HG02798 (cell line): ENCODE measurements at regions not wholly inside any gene's neighbourhood (a gene's known extent, or its start where the extent isn't known, plus 50 kb on each side); places are given as distances from the start of the nearest gene placed in this dataset.
"Not testable (repeated sequence)": the region's sequence is repeated elsewhere in the genome, so short reads cannot be mapped to it uniquely, and the experiment has no call there.

Experiments
- ATAC-seq: cut with Tn5 transposase; IDR thresholded peaks from one replicate; pipeline ENCODE4 v1.9.1; 2021; ENCODE audit warnings: mild to moderate bottlenecking; ENCODE audit not compliant: unreplicated experiment, poor library complexity

DNA sequence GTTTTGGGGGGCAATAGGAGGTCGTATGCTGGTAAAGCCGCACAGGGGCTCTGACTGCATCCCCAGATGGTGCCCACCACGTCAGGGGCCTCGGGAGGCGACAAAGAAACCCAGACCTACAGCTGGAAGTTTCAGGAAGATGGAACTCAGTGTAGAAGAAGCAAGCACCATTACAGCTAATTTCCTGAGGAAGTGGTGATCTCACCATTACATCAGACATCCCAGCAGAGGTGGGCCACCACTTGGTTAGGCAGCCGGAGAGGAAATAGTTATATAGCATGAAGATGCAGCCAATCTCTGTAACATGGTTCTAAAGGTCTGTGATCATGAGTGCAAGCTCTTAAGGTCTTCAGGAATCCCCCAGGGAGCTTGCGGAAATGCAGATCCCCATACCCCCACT is 127.3 kb upstream of the PCBD1 start:
- ATAC-seq: no peak

DNA sequence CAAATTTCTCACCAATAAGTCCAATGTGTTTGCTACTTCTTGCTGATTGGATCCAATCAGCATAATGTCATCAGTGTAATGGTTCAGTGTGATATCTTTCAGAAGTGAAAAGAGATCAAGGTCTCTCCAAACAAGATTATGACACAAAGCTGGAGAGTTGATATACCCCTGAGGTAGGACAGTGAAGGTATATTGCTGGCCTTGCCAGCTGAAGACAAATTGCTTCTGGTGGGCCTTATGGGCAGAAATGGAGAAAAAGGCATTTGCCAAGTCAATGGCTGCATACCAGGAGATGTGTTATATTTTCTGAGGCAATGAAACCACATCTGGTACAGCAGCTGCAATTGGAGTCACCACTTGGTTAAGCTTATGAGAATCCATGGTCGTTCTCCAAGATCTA is 131.7 kb upstream of the PCBD1 start:
- ATAC-seq: not testable (repeated sequence)

DNA sequence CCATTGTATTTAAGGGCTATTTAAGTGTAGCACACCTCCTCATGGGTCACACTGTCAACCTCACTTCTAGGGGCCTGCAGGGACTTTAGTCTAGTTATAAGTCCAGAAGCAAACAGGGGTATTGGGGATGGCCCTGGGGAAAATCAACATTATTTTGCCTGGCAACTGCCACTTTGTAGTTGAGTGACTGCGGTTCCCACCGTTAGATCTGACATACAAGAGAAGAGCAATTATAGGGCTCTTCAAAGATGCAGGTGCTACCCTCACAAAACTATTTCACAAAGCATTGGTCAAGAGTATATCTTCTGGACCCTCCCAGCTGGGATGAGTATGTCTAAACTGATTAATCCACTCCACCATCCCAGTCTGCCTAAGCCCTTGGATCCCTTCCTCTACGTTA is 133.0 kb upstream of the PCBD1 start:
- ATAC-seq: no peak

DNA sequence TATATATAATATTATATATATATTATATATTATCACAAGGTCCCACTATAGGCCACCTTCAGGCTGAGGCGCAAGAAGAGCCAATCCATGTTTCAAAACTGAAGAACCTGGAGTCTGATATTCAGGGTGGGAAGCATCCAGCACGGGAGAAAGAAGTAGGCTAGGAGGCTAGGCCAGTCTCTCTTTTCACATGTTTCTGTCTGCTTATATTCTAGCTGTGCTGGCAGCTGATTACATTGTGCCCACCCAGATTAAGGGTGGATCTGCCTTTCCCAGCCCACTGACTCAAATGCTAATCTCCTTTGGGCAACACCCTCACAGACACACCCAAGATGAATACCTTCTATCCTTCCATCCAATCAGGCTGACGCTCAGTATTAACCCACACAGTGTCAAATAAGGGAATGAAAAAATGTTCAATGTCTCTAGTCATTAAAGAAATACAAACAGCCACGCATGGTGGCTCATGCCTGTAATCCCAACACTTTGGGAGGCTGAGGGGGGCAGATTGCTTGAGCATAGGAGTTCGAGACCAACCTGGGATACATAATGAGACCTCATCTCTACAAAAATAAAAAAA is 135.4 kb upstream of the PCBD1 start:
- no peak for ATAC-seq

DNA sequence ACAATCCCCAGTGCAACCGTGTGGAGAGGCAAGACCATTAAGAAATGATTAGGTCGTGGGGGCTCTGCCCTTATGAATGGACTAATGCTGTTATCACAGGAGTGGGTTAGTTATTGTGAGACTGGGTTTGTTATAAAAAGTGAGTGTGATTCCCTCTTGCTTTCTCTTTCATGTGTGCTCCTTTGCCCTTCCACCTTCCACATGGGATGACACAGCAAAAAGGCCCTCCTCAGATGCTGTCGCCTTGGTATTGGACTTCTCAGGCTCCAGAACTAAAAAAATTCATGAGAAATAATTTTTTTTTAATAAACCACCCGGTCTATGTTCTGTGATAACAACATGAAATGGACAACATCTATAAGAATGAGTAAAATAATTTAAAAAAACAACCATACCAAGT is 136.1 kb upstream of the PCBD1 start:
- no peak for ATAC-seq

DNA sequence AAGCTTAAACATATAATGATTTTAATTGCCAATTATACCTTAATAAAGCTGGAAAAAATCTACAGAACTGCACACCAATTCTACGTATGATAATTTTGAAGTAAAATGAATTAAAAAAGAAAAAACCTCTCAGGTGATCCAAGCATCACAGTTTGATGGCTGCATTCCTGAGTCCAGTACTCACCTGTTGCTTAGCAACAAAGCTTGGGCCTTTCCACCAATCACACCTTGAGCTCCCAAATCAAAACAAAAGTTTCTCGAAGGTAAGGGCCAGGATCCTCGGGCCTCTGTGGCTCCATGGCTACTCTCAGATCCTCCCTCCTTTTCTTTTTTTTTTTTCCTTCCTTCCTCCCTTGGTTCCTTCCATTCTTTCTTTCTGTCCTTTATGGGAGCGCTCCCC is 137.2 kb upstream of the PCBD1 start:
- no peak for ATAC-seq

DNA sequence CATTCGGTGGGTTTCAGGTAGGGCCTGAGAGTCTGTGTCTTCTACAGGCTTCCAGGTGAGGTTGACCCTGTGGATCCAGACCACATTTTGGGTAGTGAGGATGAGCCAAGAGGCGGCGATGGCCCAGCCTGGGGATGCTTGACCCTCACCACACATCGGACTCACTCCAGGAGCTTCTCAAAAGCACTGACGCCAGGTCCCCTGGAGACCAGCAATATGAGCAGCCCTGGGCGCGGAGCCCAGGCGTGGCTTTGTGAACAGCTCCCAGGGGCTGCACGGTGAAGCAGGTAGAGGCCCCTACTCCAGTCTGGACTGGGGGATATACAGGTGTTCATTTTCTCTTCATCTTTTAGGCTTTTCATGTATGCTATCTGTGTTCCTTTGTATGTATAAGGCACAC is 139.7 kb upstream of the PCBD1 start:
- no peak for ATAC-seq

DNA sequence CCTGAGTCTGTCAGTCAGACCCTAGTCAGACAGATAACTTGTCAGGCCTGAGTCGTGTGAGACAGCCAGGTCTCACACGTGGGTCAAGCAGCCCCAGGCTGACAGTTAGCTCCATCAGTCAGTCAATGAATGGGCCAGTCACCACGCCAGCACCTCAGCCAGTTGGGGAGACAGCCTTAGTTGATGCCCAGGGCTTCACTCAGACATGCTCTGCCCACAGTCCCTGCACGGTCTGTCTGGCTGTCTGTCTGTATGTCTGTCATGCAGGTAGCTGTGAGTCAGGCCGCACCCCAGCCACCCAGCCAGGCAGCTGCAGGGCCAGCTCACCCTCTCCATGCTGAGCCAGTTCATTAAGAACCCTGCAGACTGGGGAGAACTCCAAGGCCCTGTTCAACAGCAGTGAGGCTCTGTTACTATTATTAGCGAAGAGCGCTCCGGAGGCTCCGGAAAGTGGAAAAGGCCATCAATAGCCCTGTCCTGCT is 141.1 kb upstream of the PCBD1 start:
- no peak for ATAC-seq

DNA sequence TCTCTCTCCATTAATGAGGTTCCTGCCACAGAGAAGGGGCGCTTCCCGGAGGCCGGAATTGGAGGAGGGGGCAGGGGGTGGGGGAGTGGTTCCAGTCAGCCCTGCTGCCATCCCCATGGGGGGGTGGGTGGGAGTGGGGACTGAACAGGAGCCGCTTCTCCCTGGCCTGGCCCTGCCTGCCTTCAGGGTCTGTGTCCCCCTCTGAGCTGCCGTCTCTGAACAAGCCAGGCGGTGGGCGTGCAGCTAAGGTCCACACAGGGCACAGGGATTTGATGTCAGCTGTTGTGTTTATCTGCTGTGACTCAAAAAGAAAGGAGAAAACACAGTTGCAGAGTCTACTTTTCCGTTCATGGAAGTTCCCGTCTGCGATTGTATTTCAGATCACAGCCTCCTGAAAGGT is 141.5 kb upstream of the PCBD1 start:
- no peak for ATAC-seq

DNA sequence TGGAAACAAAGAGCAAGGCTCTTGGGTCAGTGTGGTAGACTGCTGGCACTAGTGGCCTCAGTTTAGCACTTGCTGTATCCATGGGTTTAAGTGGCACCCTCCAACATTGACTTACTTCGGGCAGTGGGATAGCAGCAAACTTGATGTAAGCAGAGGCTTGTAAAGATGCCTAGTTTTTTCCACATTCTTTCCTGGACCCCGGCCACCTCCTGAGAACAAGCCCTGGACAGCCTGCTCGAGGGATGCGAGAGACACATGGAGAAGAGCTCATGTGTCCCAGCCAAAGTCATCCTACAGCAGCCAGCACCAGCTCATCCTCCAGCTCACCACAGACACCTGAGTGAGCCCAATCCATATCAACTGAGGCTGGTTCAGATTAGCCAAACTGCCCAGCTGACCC is 142.7 kb upstream of the PCBD1 start:
- ATAC-seq: no peak

DNA sequence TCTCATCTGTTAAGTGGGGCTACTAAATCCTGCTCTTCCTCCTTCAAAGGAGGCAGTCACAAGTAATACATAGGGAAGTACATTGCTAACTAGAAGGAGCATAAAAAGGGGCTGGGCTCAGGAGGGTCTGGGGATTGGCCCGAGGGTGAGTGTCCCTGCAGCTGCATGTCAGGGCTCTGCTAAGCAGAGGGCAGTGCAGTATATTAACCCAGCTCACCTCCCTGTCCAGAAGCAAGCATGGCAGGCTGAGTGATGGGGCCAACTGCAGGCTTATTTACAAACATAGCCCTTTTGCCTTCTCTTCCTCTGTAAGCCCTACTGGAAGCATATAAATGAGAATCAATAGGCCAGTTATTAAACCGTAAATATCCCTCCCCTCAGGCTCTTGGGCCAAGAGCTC is 143.2 kb upstream of the PCBD1 start:
- no peak for ATAC-seq

DNA sequence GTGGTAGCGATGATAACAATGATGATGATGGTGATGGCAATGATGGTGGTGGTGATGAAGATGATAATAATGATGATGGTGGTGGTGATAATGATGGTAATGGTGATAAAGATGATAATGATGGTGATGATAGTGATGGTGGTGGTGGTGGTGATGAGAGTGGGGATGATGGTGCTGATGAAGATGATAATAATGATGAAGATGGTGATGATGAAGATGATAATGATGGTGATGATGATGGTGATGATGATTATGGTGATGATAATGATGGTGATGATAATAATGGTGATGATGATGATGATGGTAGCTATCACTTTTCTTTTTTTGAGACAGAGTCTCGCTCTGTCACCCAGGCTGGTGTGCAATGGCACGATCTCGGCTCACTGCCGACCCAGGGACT is 144.5 kb upstream of the PCBD1 start:
- no peak for ATAC-seq

DNA sequence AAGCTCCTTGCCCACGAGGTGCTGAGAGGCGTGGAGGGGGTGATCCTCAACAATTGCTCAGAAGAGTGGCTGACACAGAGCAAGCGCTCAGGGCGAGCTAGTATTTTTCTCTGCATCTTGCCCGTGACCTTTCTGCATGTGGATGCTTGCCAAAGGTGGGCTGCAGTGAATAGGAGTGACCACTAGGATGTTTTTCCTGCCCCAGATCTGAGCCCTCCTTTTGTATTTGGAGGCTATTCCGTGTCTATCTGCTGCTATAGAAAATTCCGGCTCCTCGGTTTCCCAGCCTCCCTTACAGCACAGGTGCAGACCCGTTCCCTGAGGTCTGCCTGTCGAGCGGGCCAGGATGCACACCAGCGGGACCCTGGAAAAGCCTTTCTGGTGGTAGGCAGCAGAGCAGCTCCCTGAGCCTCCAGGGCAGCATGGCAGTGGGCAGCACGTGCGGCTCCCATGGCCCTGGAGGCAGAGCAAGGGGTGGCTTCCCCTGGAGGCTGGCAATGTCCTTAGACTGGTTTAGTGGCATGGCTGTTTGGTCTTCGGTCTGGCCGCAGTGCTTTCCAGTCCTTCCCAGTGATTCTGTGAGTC is 145.1 kb upstream of the PCBD1 start:
- no peak for ATAC-seq

DNA sequence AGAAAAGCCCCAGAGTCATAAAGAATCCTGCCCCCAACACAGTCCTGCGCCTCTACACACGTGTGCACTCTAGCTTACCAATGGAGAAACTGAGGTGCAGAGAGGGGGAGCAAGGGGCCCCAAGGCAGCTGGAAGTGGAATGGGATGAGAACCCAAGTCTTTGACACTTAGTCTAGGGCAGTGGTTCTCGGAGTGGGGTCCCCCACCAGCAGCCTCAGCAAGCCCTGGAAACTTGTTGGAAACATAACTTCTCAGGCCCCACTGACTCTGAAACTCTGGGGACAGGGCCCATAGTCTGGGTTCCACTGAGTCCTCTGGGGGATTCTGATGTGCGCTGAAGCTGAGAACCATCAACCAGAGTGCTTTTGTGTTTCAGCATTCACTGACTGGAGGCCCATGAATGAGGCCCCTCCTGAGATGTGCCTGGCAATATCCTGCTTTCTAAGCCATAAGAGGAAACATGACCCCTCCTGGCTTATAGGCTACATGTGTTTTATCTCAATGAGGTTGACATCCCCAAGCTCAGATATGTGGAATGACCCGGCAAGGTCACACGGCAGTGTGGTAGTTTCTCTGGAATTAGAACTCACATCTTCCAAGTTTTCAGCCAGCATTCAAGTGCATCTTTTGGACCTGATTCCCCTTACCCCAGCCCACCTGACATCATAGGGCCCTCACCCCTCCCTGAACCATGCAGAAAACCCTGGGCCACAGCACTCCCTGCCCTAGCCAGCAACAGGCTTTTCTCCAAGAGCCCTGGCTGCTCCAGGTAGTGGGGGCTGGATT is 147.3 kb upstream of the PCBD1 start:
- ATAC-seq: no peak

DNA sequence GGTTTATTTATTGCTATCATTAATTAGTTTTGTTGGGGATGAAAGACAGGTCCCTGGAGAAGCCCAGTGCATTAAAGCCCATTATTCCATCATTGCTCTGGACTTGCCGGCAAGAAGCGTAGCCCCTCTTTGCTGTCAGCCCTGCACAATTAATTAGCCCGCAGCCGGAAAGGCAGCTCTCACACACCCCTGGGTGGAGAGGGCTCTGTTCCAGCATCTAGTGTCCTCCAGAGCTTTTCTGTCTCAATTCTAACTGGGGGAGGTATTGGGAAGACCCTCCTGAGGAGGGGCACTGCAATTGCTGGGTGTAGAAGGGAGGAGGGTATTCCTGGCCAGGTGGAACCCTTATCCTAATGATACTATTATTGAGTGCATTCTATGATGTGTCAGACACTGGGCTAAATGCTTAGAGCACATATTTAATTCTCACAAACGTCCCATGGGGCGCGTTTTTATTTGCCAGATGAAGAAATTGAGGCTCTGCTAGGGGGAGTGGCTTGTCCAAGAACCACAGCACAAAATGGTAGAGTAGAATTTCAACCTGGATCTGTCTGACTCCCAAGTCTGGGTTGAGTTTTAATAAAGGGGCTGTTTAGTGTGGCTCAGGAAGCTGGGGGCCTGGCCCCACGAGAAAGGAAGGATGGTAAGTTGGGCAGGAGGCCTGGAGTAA is 148.1 kb upstream of the PCBD1 start:
- no peak for ATAC-seq

DNA sequence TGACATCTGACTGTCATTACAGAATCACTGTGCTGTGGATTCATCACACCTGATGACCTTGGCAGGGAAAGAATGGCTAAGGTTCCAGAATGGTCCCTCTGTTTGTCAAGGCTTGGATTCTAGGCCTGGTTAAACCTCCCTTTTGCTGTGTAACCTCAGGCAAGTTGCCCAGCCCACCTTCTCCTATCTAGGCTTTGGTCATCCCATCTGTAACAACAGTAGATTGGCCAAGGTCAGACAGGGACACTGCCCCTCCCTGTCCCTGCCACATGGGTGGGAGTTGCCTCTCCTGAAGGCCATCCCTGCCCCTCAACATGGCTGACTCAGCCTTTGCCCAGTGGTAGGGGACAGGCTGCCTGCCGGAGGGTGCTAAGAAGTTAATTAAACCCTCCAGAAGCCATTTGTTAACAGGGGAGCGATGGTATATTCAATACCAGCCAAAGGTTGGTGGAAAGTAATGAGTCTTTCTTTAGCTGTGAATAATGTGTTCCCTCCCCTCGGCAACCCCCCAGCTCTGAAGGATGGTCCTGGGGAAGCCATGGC is 149.8 kb upstream of the PCBD1 start:
- no peak for ATAC-seq

DNA sequence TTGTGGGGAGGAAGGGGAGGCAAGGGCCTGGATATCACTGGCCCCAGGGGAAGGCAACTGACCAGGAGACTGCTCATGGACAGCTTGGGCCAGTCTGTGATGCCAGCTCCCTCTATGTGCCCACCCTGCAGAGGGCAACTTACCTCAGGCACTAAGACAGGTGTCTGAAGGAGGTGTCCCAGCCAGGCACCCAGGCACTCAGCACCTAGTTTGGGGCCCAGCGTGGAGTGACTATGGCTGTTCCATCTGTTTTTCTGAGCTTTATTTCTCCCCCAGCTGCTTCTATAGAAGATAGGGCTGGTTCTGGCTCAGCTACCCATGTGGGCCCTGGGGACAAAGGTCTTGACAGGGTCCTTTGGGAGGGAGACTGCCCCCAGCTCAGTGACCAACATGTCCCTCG is 150.6 kb upstream of the PCBD1 start:
- no peak for ATAC-seq

DNA sequence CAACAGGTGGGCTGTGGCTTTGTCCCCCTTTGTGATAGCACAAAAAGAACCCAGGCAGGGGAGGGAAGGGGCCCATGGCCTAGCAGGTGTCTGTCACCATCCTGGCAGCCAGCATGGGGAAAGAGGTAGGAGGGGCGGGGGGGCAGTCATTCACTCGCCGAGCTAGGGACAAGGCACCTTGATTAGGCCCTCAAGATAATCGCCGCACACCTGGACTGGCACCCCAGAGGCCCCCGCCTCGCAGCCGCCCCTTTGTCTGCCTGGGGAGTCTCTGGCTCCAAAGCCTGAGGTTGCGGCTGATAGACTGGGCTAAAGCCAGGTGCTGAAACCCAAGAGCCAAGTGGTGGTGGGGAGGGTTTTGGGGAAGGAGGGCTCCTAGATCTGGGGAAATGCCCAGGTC is 151.2 kb upstream of the PCBD1 start:
- no peak for ATAC-seq

DNA sequence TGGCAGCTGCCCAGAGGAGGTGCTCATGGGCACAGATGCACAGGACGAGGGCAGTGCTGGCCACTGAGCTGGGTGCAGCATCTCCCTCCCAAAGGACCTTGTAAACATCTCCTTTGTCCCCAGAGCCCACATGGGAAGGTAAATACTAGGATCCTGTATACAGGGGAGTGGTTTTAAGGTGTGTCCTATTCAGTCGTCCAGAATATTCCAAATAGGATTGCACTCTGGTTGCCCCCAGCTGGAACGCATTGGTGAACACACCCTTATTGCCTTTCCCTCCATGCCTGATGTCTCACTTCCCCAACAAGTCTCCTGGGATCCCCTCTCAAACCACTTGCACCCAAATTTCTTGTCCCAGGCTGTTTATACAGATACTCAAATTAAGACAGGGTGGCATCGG is 152.0 kb upstream of the PCBD1 start:
- no peak for ATAC-seq

DNA sequence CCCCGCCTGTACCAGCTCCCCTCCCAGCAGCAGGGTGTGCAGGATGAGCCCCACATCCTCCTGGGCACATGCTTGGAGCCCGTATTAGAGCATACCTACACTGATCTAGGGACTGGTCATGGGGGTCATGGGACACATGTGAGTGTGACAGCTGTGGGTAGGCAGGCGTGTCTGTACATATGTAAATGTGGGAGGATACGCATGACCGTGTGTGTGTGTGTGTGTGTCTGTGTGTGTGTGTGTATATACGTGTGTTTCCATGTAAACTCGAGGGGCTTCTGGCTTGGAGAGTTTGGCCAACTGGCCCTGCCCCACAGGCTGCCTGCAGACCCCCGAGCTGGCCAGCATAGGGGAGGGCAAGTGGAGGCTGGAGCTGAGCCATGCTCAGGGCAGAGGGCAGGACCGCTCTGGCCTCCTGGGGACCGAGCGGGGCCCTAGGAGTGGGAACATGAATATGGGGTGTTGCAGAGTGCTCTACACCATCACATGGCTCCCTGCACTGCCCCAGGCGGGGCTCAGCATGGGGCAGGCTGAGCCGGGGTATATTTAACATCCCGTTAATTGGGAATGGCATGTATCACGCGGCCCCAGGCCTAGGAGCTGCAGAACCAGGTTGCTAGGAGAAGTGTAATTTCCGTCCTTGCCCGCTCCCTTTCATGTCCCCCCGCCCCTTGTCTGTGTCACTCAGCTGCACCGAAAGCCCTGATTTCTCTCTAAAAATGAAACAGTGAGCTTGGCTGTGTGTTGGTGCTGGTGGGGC is 152.7 kb upstream of the PCBD1 start:
- no peak for ATAC-seq
